ENCODE measurements at regions not wholly inside any gene's neighbourhood (a gene's known extent, or its start where the extent isn't known, plus 50 kb on each side); places are given as distances from the start of the nearest gene placed in this dataset.

GRCh38 chr20:56986931-56987720 lies 279.3 kb downstream of the BMP7 start:
- WGBS, 10 experiments, result 37 to 100% (median 60%) methylated on average over 1 to 12 of the region's 12 CpGs
- no peak for ATAC-seq (replicated peaks in 6 of 8)
- in situ Hi-C loops (cut with MboI; ENCODE audit: low pct_unique_long_range_greater_than_20kb in 2 of 9, low sequenced_read_pairs in 9 of 9, unreplicated experiment in 9 of 9), result loop anchor here in 1 of 9 experiments (25.0 kb wide), 1 partner anchor 425 kb away; no protein-coding TSS in a partner anchor

GRCh38 chr20:56987986-56988385 lies 278.5 kb downstream of the BMP7 start:
- 42 to 90% (median 78%) methylated on average over 2 to 9 of the region's 16 CpGs; no CpG with 5 or more reads in 3 of the 10 experiments for WGBS, 10 experiments
- H3K27ac ChIP-seq, result no peak overlapping the region
- no peak for ATAC-seq (replicated peaks in 6 of 8)
- in situ Hi-C loops (cut with MboI; ENCODE audit: low pct_unique_long_range_greater_than_20kb in 2 of 9, low sequenced_read_pairs in 9 of 9, unreplicated experiment in 9 of 9), result loop anchor here in 1 of 9 experiments (25.0 kb wide), 1 partner anchor 426 kb away; no protein-coding TSS in a partner anchor
- no peaks in the 10 kb centered on the region for H3K4me1 ChIP-seq (replicated peaks in 1 of 2)
- H3K4me3 ChIP-seq, result no peak overlapping the region

More at GRCh38 chr20:56986931-56987720, 279.3 kb downstream of the BMP7 start:
- H3K27ac ChIP-seq, result no peak overlapping the region
- no peaks in the 10 kb centered on the region for H3K4me1 ChIP-seq (replicated peaks in 1 of 2)
- no peak overlapping the region for H3K4me3 ChIP-seq

- H3K27ac ChIP-seq, result no peak overlapping the region
- no peaks in the 10 kb centered on the region for H3K4me1 ChIP-seq (replicated peaks in 1 of 2)
- ATAC-seq (replicated peaks in 6 of 8), result no peak
- 9 to 86% (median 68%) methylated on average over 2 to 5 of the region's 8 CpGs for WGBS, 10 experiments
- in situ Hi-C loops (cut with MboI; ENCODE audit: low pct_unique_long_range_greater_than_20kb in 2 of 9, low sequenced_read_pairs in 9 of 9, unreplicated experiment in 9 of 9), result loop anchor here in 1 of 9 experiments (25.0 kb wide), 1 partner anchor 426 kb away; no protein-coding TSS in a partner anchor
- H3K4me3 ChIP-seq, result no peak overlapping the region
Observed at GRCh38 chr20:56988446-56988845, 278.0 kb downstream of the BMP7 start.

GRCh38 chr20:56989516-56989915 lies 276.9 kb downstream of the BMP7 start:
- Histone ChIP-seq H3K4me3 (no peak overlapping the region), H3K27ac (no peak overlapping the region), H3K4me1 (replicated peaks in 1 of 2) (no peaks in the 10 kb centered on the region)
- WGBS, 10 experiments, result 60 to 100% (median 86%) methylated on average over 1 to 3 of the region's 3 CpGs; no CpG with 5 or more reads in 3 of the 10 experiments
- ATAC-seq (replicated peaks in 6 of 8), result no peak
- in situ Hi-C loops (cut with MboI; ENCODE audit: low pct_unique_long_range_greater_than_20kb in 2 of 9, low sequenced_read_pairs in 9 of 9, unreplicated experiment in 9 of 9), result loop anchor here in 1 of 9 experiments (25.0 kb wide), 1 partner anchor 427 kb away; no protein-coding TSS in a partner anchor

GRCh38 chr20:56993020-56993559 lies 273.4 kb downstream of the BMP7 start:
- Histone ChIP-seq H3K4me3 (no peak overlapping the region), H3K4me1 (replicated peaks in 1 of 2) (no peaks in the 10 kb centered on the region), H3K27ac (no peak overlapping the region)
- ATAC-seq (replicated peaks in 6 of 8), result no peak
- in situ Hi-C loops (cut with MboI; ENCODE audit: low pct_unique_long_range_greater_than_20kb in 2 of 9, low sequenced_read_pairs in 9 of 9, unreplicated experiment in 9 of 9), result loop anchor here in 1 of 9 experiments (25.0 kb wide), 1 partner anchor 431 kb away; no protein-coding TSS in a partner anchor
- 40 to 100% (median 83%) methylated on average over 1 to 2 of the region's 3 CpGs; no CpG with 5 or more reads in 5 of the 10 experiments for WGBS, 10 experiments

GRCh38 chr20:56994006-56994405 lies 272.4 kb downstream of the BMP7 start:
- Histone ChIP-seq H3K27ac (no peak overlapping the region), H3K4me1 (replicated peaks in 1 of 2) (no peaks in the 10 kb centered on the region), H3K4me3 (no peak overlapping the region)
- in situ Hi-C loops (cut with MboI; ENCODE audit: low pct_unique_long_range_greater_than_20kb in 2 of 9, low sequenced_read_pairs in 9 of 9, unreplicated experiment in 9 of 9), result loop anchor here in 1 of 9 experiments (25.0 kb wide), 1 partner anchor 432 kb away; no protein-coding TSS in a partner anchor
- ATAC-seq (replicated peaks in 6 of 8), result no peak
- WGBS, 10 experiments, result 0 to 80% (median 38%) methylated on average over 1 to 4 of the region's 8 CpGs; no CpG with 5 or more reads in 2 of the 10 experiments

GRCh38 chr20:56995149-56995548 lies 271.3 kb downstream of the BMP7 start:
- in situ Hi-C loops (cut with MboI; ENCODE audit: low pct_unique_long_range_greater_than_20kb in 2 of 9, low sequenced_read_pairs in 9 of 9, unreplicated experiment in 9 of 9), result loop anchor here in 1 of 9 experiments (25.0 kb wide), 1 partner anchor 433 kb away; no protein-coding TSS in a partner anchor
- ATAC-seq (replicated peaks in 6 of 8), result no peak
- Histone ChIP-seq H3K4me1 (replicated peaks in 1 of 2) (no peaks in the 10 kb centered on the region), H3K27ac (no peak overlapping the region), H3K4me3 (no peak overlapping the region)
- WGBS, 10 experiments, result 50 to 100% (median 78%) methylated on average over 1 to 4 of the region's 9 CpGs; no CpG with 5 or more reads in 4 of the 10 experiments

- Histone ChIP-seq H3K4me3 (no peak overlapping the region), H3K4me1 (replicated peaks in 1 of 2) (no peaks in the 10 kb centered on the region), H3K27ac (no peak overlapping the region)
- in situ Hi-C loops (cut with MboI; ENCODE audit: low pct_unique_long_range_greater_than_20kb in 2 of 9, low sequenced_read_pairs in 9 of 9, unreplicated experiment in 9 of 9), result loop anchor here in 1 of 9 experiments (25.0 kb wide), 1 partner anchor 433 kb away; no protein-coding TSS in a partner anchor
- peak in 3 of 8 experiments; percentile 34 to 77 (median 51) for ATAC-seq (replicated peaks in 6 of 8)
- 21 to 70% (median 63%) methylated on average over 2 to 6 of the region's 12 CpGs; no CpG with 5 or more reads in 6 of the 10 experiments for WGBS, 10 experiments
Observed at GRCh38 chr20:56995635-56996075, 270.8 kb downstream of the BMP7 start.

GRCh38 chr20:56996533-56996932 lies 269.9 kb downstream of the BMP7 start:
- WGBS, 10 experiments, result 80 to 100% (median 96%) methylated on average over 1 to 2 of the region's 2 CpGs; no CpG with 5 or more reads in 2 of the 10 experiments
- no peak for ATAC-seq (replicated peaks in 6 of 8)
- in situ Hi-C loops (cut with MboI; ENCODE audit: low pct_unique_long_range_greater_than_20kb in 2 of 9, low sequenced_read_pairs in 9 of 9, unreplicated experiment in 9 of 9), result loop anchor here in 1 of 9 experiments (25.0 kb wide), 1 partner anchor 434 kb away; no protein-coding TSS in a partner anchor
- Histone ChIP-seq H3K27ac (no peak overlapping the region), H3K4me1 (replicated peaks in 1 of 2) (no peaks in the 10 kb centered on the region), H3K4me3 (no peak overlapping the region)

GRCh38 chr20:56998438-56998837 lies 268.0 kb downstream of the BMP7 start:
- in situ Hi-C loops (cut with MboI; ENCODE audit: low pct_unique_long_range_greater_than_20kb in 2 of 9, low sequenced_read_pairs in 9 of 9, unreplicated experiment in 9 of 9), result loop anchor here in 1 of 9 experiments (25.0 kb wide), 1 partner anchor 436 kb away; no protein-coding TSS in a partner anchor
- Histone ChIP-seq H3K27ac (no peak overlapping the region), H3K4me3 (no peak overlapping the region), H3K4me1 (replicated peaks in 1 of 2) (no peaks in the 10 kb centered on the region)
- WGBS, 10 experiments, result 0 to 100% (median 55%) methylated on average over 1 to 3 of the region's 3 CpGs; no CpG with 5 or more reads in 4 of the 10 experiments
- ATAC-seq (replicated peaks in 6 of 8), result no peak

- WGBS, 10 experiments, result 10 to 92% (median 79%) methylated on average over 2 to 17 of the region's 17 CpGs; no CpG with 5 or more reads in 2 of the 10 experiments
Observed at GRCh38 chr20:57000441-57000968, 265.9 kb downstream of the BMP7 start.

GRCh38 chr20:57001126-57001767 lies 265.2 kb downstream of the BMP7 start:
- ATAC-seq (replicated peaks in 6 of 8), result no peak
- WGBS, 10 experiments, result 38 to 91% (median 73%) methylated on average over 2 to 7 of the region's 12 CpGs; no CpG with 5 or more reads in 3 of the 10 experiments

More at GRCh38 chr20:57000441-57000968, 265.9 kb downstream of the BMP7 start:
- in situ Hi-C loops (cut with MboI; ENCODE audit: low pct_unique_long_range_greater_than_20kb in 2 of 9, low sequenced_read_pairs in 9 of 9, unreplicated experiment in 9 of 9), result no loop called here
- ATAC-seq (replicated peaks in 6 of 8), result no peak
- Histone ChIP-seq H3K4me1 (replicated peaks in 1 of 2) (no peaks in the 10 kb centered on the region), H3K27ac (no peak overlapping the region), H3K4me3 (no peak overlapping the region)

More at GRCh38 chr20:57001126-57001767, 265.2 kb downstream of the BMP7 start:
- H3K4me3 ChIP-seq, result no peak overlapping the region
- in situ Hi-C loops (cut with MboI; ENCODE audit: low pct_unique_long_range_greater_than_20kb in 2 of 9, low sequenced_read_pairs in 9 of 9, unreplicated experiment in 9 of 9), result no loop called here
- no peak overlapping the region for H3K27ac ChIP-seq
- no peaks in the 10 kb centered on the region for H3K4me1 ChIP-seq (replicated peaks in 1 of 2)
